Stimulated activated memory B cell treated with anti-CD40 and anti-IgM and Interleukin-4, amounts not matched to agents 10 μg/mL and 1 μg/mL and 100 μg/mL, for 72 hours (primary cell): ENCODE measurements at regions not wholly inside any gene's neighbourhood (a gene's known extent, or its start where the extent isn't known, plus 50 kb on each side); places are given as distances from the start of the nearest gene placed in this dataset.

ENCODE experiments used
- ATAC-seq: fragments of 150-1000 bp; cut with Tn5 transposase; 2 replicates; pipeline ENCODE4 v1.10.0; 2021
- H3K27ac Mint-ChIP-seq: one replicate; pipeline ENCODE4 v1.8.0; 2022; ENCODE audit warnings: mild to moderate bottlenecking, mixed read lengths
- H3K27me3 Mint-ChIP-seq: one replicate; pipeline ENCODE4 v1.8.0; 2022; ENCODE audit warnings: mixed read lengths
- H3K36me3 Mint-ChIP-seq: one replicate; pipeline ENCODE4 v1.8.0; 2022; ENCODE audit warnings: mixed read lengths
- H3K4me1 Mint-ChIP-seq: one replicate; pipeline ENCODE4 v1.8.0; 2022; ENCODE audit warnings: mixed read lengths
- H3K4me3 Mint-ChIP-seq: one replicate; pipeline ENCODE4 v1.8.0; 2022; ENCODE audit warnings: mild to moderate bottlenecking, moderate library complexity, mixed read lengths
- H3K9me3 Mint-ChIP-seq: one replicate; pipeline ENCODE4 v1.8.0; 2022; ENCODE audit warnings: mixed read lengths

DNA sequence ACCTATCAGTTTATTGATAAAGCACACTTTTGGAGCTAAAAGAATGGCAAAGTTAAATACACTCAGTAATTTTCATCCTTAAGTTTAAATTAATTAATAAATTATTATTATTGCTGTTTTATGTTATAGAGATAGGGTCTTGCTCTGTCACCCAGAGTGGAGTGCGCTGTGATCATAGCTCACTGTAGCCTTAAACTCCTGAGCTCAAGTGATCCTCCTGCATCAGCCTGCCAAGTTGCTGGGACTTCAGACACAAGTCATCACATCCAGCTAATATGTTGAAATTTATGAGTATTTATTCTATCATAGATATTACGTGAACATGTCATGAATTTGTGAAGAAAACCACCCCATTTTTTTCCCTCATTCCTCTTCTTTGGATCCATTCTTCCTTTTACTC, 64.2 kb downstream of the GJA1 start:
- Mint-ChIP-seq H3K27me3 (no peaks in the 10 kb centered on the region), H3K27ac (no peak overlapping the region), H3K9me3 (no peaks in the 10 kb centered on the region), H3K4me1 (no peaks in the 10 kb centered on the region), H3K36me3 (no peaks in the 10 kb centered on the region), H3K4me3 (no peak overlapping the region)
- no peak for ATAC-seq

DNA sequence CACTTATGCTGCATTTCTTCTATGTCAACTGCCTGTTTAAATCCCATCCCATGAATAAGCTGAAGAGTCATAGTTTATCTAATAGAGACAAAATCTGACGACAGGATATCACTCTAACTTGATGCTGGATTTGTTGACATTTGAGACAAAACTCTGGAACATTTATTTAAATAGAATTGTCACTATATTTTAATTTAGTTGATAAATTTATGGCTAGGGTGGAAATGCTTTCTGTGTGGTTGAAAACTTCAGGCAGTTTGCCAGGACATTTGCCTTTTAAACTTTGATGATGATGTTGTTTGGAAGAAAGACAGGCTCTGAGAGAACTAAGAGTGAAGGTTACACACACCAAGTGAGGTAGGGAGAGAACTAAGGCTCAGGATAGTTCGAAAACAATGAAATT, 68.1 kb downstream of the GJA1 start:
- H3K27me3 Mint-ChIP-seq, result no peaks in the 10 kb centered on the region
- no peak overlapping the region for H3K27ac Mint-ChIP-seq
- no peak overlapping the region for H3K4me3 Mint-ChIP-seq
- no peaks in the 10 kb centered on the region for H3K36me3 Mint-ChIP-seq
- H3K9me3 Mint-ChIP-seq, result no peaks in the 10 kb centered on the region
- no peaks in the 10 kb centered on the region for H3K4me1 Mint-ChIP-seq
- no peak for ATAC-seq

DNA sequence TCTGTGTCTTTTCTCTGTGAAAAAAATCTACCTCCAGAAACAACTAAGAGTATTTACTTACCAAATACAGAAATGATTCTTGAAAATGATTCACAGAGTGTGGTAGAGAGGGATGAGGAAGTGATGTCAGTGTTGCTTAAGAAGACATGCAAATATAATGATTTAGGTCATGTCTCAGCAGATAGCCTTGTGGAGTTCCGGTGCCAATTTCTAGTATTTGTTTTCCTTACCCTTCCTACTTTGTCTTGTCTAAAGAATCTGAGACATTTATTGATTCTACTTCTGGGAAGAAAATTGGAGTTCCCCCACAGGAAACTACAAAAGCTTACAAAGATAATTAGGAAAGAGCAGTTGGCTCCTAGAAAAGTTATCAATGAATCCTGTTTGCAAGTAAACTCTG, 68.8 kb downstream of the GJA1 start:
- no peak for ATAC-seq
- Mint-ChIP-seq H3K9me3 (no peaks in the 10 kb centered on the region), H3K4me3 (no peak overlapping the region), H3K27ac (no peak overlapping the region), H3K36me3 (no peaks in the 10 kb centered on the region), H3K4me1 (no peaks in the 10 kb centered on the region), H3K27me3 (no peaks in the 10 kb centered on the region)

DNA sequence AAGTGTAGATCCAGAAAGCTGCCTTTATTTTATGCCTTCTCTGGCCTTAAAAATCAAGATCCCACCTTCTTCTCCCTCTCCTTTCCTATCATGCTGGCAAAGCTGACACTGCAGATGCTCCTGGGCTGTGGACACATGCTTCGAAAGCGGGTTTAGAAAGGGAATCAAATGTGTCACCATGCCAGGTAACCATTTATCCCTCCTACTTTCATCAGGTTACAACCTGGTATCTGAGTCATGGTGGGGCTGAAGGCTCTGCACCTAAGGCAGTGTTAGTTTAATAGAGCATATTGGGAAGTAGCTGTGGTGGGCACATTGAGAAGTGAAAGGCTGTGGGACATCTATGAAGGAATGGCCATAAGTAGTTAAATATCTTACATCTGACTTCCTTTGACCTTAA, 69.8 kb downstream of the GJA1 start:
- Mint-ChIP-seq H3K4me1 (no peaks in the 10 kb centered on the region), H3K9me3 (no peaks in the 10 kb centered on the region), H3K36me3 (no peaks in the 10 kb centered on the region), H3K27me3 (no peaks in the 10 kb centered on the region), H3K27ac (no peak overlapping the region), H3K4me3 (no peak overlapping the region)
- no peak for ATAC-seq

DNA sequence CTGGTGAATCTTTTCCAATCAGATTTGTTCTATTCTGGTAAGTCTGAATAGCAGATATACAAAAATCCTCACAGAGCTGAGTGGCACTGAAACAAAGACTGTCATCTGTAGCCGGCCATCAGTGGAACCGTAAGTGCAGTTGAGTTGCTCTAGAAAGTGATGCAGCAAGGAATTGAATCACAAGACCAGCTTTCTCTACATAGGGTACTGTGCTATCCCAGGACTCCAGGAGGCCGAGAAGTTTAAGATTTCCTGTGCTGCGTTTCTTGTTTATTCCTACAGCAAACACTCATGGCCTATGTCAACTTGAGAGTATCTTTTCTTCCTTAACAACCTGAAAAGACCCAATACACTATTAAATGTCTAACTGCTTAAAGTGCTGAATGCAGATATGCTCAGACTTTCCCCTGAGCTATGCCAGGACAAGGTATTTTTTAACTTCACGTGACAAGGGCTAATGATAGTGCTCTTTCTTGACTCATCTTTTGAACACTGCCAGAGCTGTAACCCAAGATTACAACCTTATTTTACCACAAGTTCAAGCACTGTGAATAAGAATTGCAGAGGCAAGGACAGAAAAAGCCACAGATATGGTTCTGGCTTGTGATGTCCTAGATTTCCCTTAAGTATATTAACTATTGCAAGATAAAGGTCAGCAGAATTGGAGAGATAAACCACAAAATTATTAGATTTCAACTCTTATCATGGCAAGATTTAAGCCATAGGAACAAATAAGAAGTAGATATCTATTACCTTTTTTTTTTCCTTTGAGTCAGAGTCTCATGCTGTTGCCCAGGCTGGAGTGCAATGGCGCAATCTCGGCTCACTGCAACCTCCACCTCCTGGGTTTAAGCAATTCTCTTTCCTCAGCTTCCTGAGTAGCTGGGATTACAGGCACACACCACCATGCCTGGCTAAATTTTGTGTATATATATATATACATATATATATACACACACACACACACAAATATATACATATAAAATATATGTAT, 71.6 kb downstream of the GJA1 start:
- no peak overlapping the region for H3K27ac Mint-ChIP-seq
- no peaks in the 10 kb centered on the region for H3K4me1 Mint-ChIP-seq
- no peaks in the 10 kb centered on the region for H3K9me3 Mint-ChIP-seq
- no peak for ATAC-seq
- H3K27me3 Mint-ChIP-seq, result no peaks in the 10 kb centered on the region
- H3K4me3 Mint-ChIP-seq, result no peak overlapping the region
- H3K36me3 Mint-ChIP-seq, result no peaks in the 10 kb centered on the region

DNA sequence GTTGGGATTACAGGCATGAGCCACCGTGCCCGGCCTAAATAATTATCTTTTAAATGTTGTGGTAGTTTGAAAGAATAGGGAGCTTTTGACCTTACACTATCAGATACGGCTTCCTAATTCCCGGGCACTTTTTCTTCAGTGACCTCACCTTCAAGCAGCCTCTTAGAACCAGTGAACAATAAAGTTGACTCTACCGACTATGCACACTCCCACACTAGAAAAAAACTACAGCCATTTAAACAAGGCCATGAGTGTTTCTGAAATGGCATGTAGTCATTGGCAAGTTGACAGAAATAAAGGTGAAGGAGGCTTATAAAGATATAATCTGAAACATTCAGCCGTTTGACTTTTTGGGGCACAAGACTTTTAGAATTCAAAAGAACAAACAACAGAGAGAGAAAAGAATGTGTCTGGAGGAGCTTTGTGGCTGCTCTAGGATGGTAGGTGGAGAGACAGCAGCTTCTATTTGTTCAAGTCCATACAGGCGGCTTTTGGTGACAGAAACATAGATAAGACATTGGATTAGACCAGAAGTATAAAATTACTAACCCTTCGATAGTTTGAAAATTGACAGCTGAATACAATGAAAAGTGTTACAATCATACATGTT, 75.2 kb downstream of the GJA1 start:
- Mint-ChIP-seq H3K4me1 (no peaks in the 10 kb centered on the region), H3K9me3 (no peaks in the 10 kb centered on the region), H3K36me3 (no peaks in the 10 kb centered on the region), H3K27ac (no peak overlapping the region), H3K4me3 (no peak overlapping the region), H3K27me3 (no peaks in the 10 kb centered on the region)
- ATAC-seq, result no peak

DNA sequence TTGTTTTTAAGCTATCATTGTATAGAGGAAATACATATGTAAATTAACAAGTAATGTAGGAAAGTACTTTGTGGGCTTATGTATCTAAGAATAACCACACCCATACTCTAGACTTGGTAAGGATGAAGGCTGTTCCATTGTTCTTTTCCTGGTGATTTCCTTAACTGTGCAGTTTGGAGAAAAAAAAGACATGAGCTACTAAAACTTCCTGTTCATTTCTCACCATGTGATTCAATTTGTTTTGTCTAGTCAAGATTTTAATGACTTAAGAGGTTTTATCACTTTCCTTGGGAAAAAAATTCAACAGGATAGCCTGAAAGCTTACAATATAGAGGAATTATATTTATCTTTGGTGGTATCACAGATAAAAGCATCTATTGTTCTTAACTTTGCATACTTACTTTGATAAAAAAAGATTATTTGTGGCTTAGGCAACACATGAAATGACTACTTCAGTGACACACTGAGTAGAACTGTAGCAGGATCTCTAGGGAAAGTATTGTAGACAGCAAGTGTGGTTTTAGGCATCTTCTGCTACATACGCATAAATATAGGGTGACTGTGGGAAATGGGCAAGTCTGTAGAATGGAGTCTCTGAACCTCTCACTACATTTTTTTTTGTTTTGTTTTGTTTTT, 80.3 kb downstream of the GJA1 start:
- H3K36me3 Mint-ChIP-seq, result no peaks in the 10 kb centered on the region
- H3K27me3 Mint-ChIP-seq, result no peaks in the 10 kb centered on the region
- no peak for ATAC-seq
- H3K27ac Mint-ChIP-seq, result no peak overlapping the region
- H3K4me1 Mint-ChIP-seq, result no peaks in the 10 kb centered on the region
- no peaks in the 10 kb centered on the region for H3K9me3 Mint-ChIP-seq
- H3K4me3 Mint-ChIP-seq, result no peak overlapping the region

DNA sequence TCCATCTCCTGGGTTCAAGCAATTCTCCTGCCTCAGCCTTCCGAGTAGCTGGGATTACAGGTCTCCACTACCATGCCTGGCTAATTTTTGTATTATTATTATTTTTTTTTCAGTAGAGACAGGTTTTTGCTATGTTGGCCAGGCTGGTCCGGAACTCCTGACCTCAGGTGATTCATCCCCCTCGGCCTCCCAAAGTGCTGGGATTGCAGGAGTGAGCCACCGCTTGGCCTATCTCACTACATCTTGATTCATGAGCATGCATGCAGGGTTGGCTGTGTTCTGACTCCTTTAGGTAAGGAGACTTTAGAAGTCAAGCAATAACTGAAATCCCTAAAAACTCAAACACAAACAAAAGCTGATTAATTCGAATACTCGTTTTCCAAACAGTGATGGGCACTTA, 80.9 kb downstream of the GJA1 start:
- Mint-ChIP-seq H3K36me3 (no peaks in the 10 kb centered on the region), H3K4me3 (no peak overlapping the region), H3K9me3 (no peaks in the 10 kb centered on the region), H3K27me3 (no peaks in the 10 kb centered on the region), H3K4me1 (no peaks in the 10 kb centered on the region), H3K27ac (no peak overlapping the region)
- ATAC-seq, result no peak

DNA sequence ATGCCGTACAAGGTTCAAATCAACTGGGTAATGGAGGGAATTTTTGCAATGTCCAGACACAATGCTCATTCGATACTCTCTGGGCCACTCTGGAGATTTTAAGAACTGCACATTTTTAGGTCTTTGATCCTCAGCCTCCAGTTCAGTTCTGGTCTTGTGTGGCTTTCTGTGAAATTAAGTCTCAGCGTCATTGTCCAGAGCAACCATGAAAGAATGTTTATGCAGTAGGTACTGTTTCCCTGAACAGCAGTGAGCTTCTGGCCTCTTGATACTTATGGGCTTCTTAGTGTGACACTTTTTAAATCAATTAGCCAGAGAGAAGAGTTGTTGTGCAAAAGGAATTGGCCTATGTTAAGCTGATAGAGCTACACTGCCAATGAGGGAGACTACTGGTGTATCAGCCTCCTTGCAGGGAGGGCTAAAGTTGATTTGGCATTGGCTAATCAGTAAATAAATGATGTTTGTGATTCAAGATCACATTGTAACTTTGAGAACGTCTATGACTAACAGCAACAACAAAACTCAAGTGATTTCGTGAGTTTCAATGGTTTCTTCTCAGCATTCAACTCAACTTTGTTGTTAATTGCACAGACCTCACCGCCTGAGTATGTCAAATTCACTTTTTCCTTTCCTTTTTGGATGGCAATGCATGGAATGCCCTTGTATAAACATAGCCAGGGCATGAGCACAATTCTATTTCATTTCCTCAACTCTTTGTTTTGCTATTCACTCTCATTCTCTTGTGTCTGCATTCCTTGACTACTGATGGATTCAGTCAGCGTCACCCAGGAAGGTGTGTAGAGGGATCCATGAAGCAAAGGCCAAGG, 85.1 kb downstream of the GJA1 start:
- no peak for ATAC-seq
- Mint-ChIP-seq H3K4me3 (no peak overlapping the region), H3K9me3 (no peaks in the 10 kb centered on the region), H3K36me3 (no peaks in the 10 kb centered on the region), H3K27me3 (no peaks in the 10 kb centered on the region), H3K4me1 (no peaks in the 10 kb centered on the region), H3K27ac (no peak overlapping the region)

DNA sequence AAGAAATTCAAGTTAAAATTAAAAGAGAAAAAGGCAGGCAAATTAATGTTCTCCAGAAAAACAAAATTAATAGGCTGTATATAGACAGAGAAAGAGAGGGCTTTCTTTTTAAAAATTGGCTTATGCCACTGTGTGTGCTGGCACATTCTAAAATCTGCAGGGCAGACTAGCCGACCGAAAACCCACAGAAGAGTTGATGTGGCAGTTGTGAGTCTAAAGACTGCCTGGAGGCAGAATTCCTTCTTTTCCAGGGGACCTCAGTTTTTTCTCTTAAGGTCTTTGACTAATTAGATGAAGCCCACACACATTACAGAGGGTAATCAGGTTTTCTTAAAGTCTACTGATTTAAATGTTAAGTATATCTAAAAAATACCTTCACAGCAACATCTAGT, 85.7 kb downstream of the GJA1 start:
- no peaks in the 10 kb centered on the region for H3K4me1 Mint-ChIP-seq
- no peaks in the 10 kb centered on the region for H3K9me3 Mint-ChIP-seq
- no peaks in the 10 kb centered on the region for H3K27me3 Mint-ChIP-seq
- no peak overlapping the region for H3K27ac Mint-ChIP-seq
- ATAC-seq, result no peak
- H3K36me3 Mint-ChIP-seq, result no peaks in the 10 kb centered on the region
- H3K4me3 Mint-ChIP-seq, result no peak overlapping the region

DNA sequence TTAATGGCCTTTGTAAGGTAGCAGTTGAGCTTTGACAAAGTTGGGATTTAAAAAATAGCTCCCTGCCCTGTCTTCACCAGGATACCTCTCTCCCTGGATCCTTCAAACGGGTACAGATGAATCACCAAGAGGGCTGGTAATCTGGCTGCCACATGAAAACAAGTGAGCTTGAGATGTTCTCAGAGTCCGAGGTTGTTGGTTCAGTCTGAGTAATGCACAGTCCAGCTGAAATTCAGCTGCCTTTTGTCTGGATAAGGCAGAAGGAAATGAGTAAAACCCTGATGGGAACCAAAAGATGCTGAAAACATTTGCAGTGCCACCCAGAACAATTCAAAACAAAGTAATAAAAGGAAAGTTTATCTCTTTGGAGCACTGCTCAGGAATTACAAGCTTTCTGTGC, 86.8 kb downstream of the GJA1 start:
- no peaks in the 10 kb centered on the region for H3K36me3 Mint-ChIP-seq
- no peak for ATAC-seq
- no peaks in the 10 kb centered on the region for H3K4me1 Mint-ChIP-seq
- no peak overlapping the region for H3K27ac Mint-ChIP-seq
- H3K9me3 Mint-ChIP-seq, result no peaks in the 10 kb centered on the region
- H3K4me3 Mint-ChIP-seq, result no peak overlapping the region
- no peaks in the 10 kb centered on the region for H3K27me3 Mint-ChIP-seq

DNA sequence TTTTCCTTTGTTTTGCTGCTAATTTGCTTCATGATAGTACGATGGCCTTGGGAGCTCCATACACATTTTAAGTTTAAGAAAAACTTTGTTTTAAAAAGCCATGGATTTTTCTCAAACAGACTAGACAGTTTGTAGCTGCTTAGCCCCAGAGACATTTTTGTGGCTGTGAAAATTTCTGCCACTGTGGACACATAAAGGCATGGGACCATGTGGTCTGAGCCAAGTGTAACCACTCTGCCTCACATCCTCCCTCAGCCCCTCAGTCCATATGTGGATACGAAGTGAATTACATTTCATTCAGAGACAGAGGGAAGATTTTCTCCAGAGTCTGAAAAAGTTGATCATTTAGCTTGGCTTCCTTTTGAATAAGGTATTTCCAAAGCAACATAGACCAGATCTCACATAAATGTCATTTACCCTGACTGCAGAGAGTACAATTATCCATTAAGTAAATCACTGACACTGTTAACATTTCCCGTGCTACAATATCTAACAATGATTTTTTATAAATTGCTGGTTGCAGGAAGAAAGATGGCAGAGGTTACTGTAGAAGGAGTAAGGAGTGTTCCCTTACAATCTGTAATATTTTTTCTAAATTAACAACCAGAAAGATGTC, 87.4 kb downstream of the GJA1 start:
- Mint-ChIP-seq H3K4me3 (no peak overlapping the region), H3K27me3 (no peaks in the 10 kb centered on the region), H3K27ac (no peak overlapping the region), H3K36me3 (no peaks in the 10 kb centered on the region), H3K9me3 (no peaks in the 10 kb centered on the region), H3K4me1 (no peaks in the 10 kb centered on the region)
- no peak for ATAC-seq

DNA sequence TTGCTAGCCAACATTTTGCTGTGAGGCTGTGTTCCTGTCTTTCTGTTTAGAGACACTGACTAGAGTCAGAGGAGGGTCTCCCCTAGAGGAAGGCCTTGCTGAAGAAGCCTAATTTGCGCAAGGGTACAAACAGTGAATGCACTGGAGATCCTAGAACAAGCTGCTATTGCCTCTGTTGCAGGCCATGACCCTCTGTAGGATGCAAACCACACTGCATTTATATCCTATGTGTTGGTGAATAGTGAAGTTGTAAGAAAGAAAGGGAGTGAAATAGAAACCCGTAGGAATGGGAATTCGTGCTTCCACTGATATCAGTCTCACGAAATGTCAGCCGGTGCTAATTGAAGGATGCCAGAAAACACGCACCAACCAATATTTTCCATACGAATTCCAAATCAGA, 88.2 kb downstream of the GJA1 start:
- H3K4me1 Mint-ChIP-seq, result no peaks in the 10 kb centered on the region
- H3K27ac Mint-ChIP-seq, result no peak overlapping the region
- no peaks in the 10 kb centered on the region for H3K9me3 Mint-ChIP-seq
- no peak for ATAC-seq
- no peak overlapping the region for H3K4me3 Mint-ChIP-seq
- no peaks in the 10 kb centered on the region for H3K27me3 Mint-ChIP-seq
- no peaks in the 10 kb centered on the region for H3K36me3 Mint-ChIP-seq

DNA sequence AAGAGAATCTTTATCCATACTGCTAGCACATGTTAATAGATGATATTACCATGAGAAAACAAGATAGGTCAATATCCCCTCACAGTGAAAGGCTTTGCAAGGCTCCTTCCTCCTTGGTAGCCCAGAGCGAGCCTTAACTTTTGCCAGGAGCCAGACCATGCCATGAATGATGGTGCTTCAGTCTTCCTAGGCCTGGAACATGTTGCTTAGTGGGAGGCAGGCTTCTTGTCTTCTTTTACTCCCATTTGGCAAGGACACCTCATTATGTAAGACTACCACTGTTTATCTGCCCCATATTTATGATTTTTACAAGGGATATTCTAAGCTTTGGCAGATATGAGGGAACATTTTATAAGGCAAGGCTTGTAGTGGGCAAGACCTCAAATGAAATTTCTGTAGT, 90.8 kb downstream of the GJA1 start:
- Mint-ChIP-seq H3K27ac (no peak overlapping the region), H3K4me1 (no peaks in the 10 kb centered on the region), H3K27me3 (no peaks in the 10 kb centered on the region), H3K4me3 (no peak overlapping the region), H3K36me3 (no peaks in the 10 kb centered on the region), H3K9me3 (no peaks in the 10 kb centered on the region)
- ATAC-seq, result no peak

DNA sequence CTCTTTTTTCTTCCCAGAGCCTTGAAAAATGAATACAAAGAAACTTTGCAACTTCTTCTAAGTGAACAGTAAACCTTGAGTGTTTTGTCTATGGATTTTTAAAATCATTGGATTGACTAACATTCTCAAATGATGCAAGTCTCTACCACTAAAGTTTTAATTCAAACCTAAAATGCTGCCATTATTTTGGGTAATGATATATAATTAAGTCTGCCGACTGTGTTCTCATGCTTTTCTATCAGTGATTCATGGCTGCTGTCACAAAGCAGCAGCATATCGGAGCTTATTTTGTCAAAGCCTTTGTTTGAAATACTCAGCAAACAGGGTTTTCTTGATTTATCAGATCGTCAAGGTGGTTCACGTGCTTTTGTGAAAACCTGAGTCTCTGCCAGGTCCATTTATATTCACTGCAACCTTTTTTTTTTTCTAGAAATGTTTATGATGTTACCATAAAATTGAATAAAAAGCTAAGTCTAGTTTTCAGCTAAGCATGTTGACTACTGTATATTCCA, 96.3 kb downstream of the GJA1 start:
- H3K9me3 Mint-ChIP-seq, result no peaks in the 10 kb centered on the region
- no peaks in the 10 kb centered on the region for H3K36me3 Mint-ChIP-seq
- H3K27me3 Mint-ChIP-seq, result no peaks in the 10 kb centered on the region
- H3K4me3 Mint-ChIP-seq, result no peak overlapping the region
- H3K4me1 Mint-ChIP-seq, result no peaks in the 10 kb centered on the region
- no peak overlapping the region for H3K27ac Mint-ChIP-seq
- ATAC-seq, result no peak
